Endothelial cell of umbilical vein (primary cell): ENCODE measurements at regions not wholly inside any gene's neighbourhood (a gene's known extent, or its start where the extent isn't known, plus 50 kb on each side); places are given as distances from the start of the nearest gene placed in this dataset.

Experiments
- CTCF ChIP-seq, 2 donors: IDR thresholded peaks; 1 replicate in 1 of 2; 2 replicates in 1 of 2; pipeline ENCODE4 v1.5.1; 2011; ENCODE audit warnings: low read length in 2 of 2, mild to moderate bottlenecking in 2 of 2, moderate library complexity in 2 of 2, control low read depth in 1 of 2, inconsistent platforms in 1 of 2, low read depth in 1 of 2; ENCODE audit not compliant: insufficient read depth in 1 of 2; ENCODE audit errors: extremely low read depth in 1 of 2
- EZH2 ChIP-seq: IDR thresholded peaks from 2 replicates; pipeline ENCODE4 v1.6.1; 2012; ENCODE audit warnings: borderline replicate concordance, low read depth, mild to moderate bottlenecking, moderate library complexity, low read length, inconsistent platforms; ENCODE audit not compliant: severe bottlenecking
- FOS ChIP-seq: IDR thresholded peaks from 2 replicates; pipeline ENCODE4 v1.6.1; 2011; ENCODE audit warnings: mild to moderate bottlenecking, low read length, moderate library complexity, borderline replicate concordance; ENCODE audit not compliant: insufficient read depth
- POLR2A ChIP-seq: IDR thresholded peaks from 2 replicates; pipeline ENCODE4 v1.6.1; 2012; ENCODE audit warnings: low read depth, mild to moderate bottlenecking, control low read depth, low read length
- POLR2AphosphoS5 ChIP-seq: IDR thresholded peaks from 2 replicates; pipeline ENCODE4 v1.6.1; 2012; ENCODE audit warnings: low read depth, mild to moderate bottlenecking, control low read depth, low read length, moderate library complexity; ENCODE audit not compliant: insufficient read depth
- TF ChIP-seq, protein P1 (sequence below): IDR thresholded peaks from 2 replicates; pipeline ENCODE4 v1.6.1; 2011; ENCODE audit not compliant: insufficient read depth, insufficient read length

DNA sequence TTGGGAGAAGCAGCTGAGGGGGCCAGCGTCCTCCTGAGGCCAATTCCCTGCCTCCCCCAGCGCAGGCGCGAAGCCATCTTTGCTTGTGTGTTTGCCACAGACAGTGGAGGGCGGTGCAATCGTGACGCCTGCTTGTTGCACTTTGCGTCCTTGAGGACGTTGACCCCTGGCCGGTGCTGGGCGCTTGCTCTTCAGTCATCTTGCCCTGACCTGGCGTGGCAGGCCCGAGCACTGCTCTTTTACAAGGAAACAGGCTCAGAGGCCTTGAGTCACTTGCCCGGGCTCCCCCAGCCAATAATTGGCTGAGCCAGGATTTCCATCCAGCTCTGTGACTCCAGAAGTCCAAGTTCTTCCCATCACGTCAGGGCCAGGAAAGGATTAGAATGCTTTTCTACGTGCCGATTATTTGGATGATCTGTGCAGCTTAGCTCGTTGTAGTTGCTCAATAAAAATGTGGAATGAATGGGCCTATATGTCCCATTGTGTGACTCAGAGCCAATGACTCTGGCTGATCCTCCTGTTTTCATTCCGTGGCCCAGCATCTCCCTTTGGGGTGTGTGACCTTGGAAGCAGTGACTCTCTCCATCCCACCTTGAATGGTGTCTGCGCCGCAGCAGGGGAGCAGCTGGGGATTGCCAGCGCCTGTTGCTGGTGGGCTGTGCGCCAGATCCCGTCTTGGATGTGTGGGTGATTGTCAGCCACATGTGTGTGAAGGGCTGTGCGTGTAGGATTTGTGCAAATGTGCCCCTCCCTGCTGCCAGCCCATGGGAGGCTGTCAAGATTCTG, 214.1 kb downstream of the SEC14L1 start:
- TF ChIP-seq, protein P1, sequence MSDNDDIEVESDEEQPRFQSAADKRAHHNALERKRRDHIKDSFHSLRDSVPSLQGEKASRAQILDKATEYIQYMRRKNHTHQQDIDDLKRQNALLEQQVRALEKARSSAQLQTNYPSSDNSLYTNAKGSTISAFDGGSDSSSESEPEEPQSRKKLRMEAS = no peak
- no peak for TF ChIP-seq CTCF (IDR thresholded peaks at IDR 0.05; ENCODE audit: extremely low read depth in 1 of 2, insufficient read depth in 1 of 2, low read depth in 1 of 2, low read length in 2 of 2)
- TF ChIP-seq POLR2AphosphoS5 = no peak
- no peak for TF ChIP-seq EZH2
- TF ChIP-seq POLR2A = no peak
- TF ChIP-seq FOS = no peak
